PFSK-1 (cell line): ENCODE measurements at regions not wholly inside any gene's neighbourhood (a gene's known extent, or its start where the extent isn't known, plus 50 kb on each side); places are given as distances from the start of the nearest gene placed in this dataset.

ENCODE experiments used
- FOXP2 ChIP-seq: optimal IDR thresholded peaks from 2 replicates; pipeline ENCODE3; 2011; ENCODE audit warnings: borderline replicate concordance, control low read depth, inconsistent platforms; ENCODE audit not compliant: insufficient read depth; ENCODE audit errors: extremely low read length, extremely low read depth
- POLR2AphosphoS5 ChIP-seq: IDR thresholded peaks from 2 replicates; pipeline ENCODE4 v1.6.1; 2012; ENCODE audit warnings: low read depth, mild to moderate bottlenecking, control low read depth, low read length, moderate library complexity
- REST ChIP-seq, 2 experiments: IDR thresholded peaks; 2 replicates each; pipeline versions ENCODE4 v1.6.1 to v1.8.0; 2011 to 2012; ENCODE audit warnings: low read depth in 2 of 2, low read length in 2 of 2, control low read depth in 1 of 2, inconsistent platforms in 1 of 2, mild to moderate bottlenecking in 1 of 2, moderate library complexity in 1 of 2; ENCODE audit not compliant: insufficient read depth in 1 of 2
- SIN3A ChIP-seq: IDR thresholded peaks from 2 replicates; pipeline ENCODE4 v1.6.1; 2012; ENCODE audit warnings: mild to moderate bottlenecking, low read length, moderate library complexity, borderline replicate concordance; ENCODE audit not compliant: insufficient read depth
- TAF1 ChIP-seq: IDR thresholded peaks from 2 replicates; pipeline ENCODE4 v1.6.1; 2012; ENCODE audit warnings: low read length, control low read depth, borderline replicate concordance; ENCODE audit not compliant: insufficient read depth

- TF ChIP-seq FOXP2 (no peak), SIN3A (no peak), REST (IDR thresholded peaks at IDR 0.05; ENCODE audit: insufficient read depth in 1 of 2, low read depth in 2 of 2, low read length in 2 of 2) (no peak), TAF1 (no peak), POLR2AphosphoS5 (no peak)
These were observed 150.3 kb upstream of the SEMA6A start for GRCh38 chr5:116724971-116725370.

GRCh38 chr5:116722651-116723050, 148.0 kb upstream of the SEMA6A start:
- TF ChIP-seq POLR2AphosphoS5 (no peak), FOXP2 (no peak), TAF1 (no peak), REST (IDR thresholded peaks at IDR 0.05; ENCODE audit: insufficient read depth in 1 of 2, low read depth in 2 of 2, low read length in 2 of 2) (no peak), SIN3A (no peak)

- no peak for TF ChIP-seq FOXP2
- TF ChIP-seq POLR2AphosphoS5 = no peak
- TF ChIP-seq SIN3A = no peak
- TF ChIP-seq REST (IDR thresholded peaks at IDR 0.05; ENCODE audit: insufficient read depth in 1 of 2, low read depth in 2 of 2, low read length in 2 of 2) = no peak
- no peak for TF ChIP-seq TAF1
These were observed 144.5 kb upstream of the SEMA6A start for GRCh38 chr5:116719106-116719505.

- no peak for TF ChIP-seq TAF1
- no peak for TF ChIP-seq POLR2AphosphoS5
- no peak for TF ChIP-seq SIN3A
- TF ChIP-seq REST (IDR thresholded peaks at IDR 0.05; ENCODE audit: insufficient read depth in 1 of 2, low read depth in 2 of 2, low read length in 2 of 2) = no peak
- no peak for TF ChIP-seq FOXP2
These were observed 143.7 kb upstream of the SEMA6A start for GRCh38 chr5:116718317-116718716.

GRCh38 chr5:116709082-116709481, 134.5 kb upstream of the SEMA6A start:
- TF ChIP-seq FOXP2 = no peak
- no peak for TF ChIP-seq POLR2AphosphoS5
- no peak for TF ChIP-seq SIN3A
- TF ChIP-seq REST (IDR thresholded peaks at IDR 0.05; ENCODE audit: insufficient read depth in 1 of 2, low read depth in 2 of 2, low read length in 2 of 2) = no peak
- no peak for TF ChIP-seq TAF1
